Fibroblast of villous mesenchyme (primary cell): ENCODE measurements at regions not wholly inside any gene's neighbourhood (a gene's known extent, or its start where the extent isn't known, plus 50 kb on each side); places are given as distances from the start of the nearest gene placed in this dataset.

Experiments used
- DNase-seq: peaks from one replicate; pipeline ENCODE4 v3.0.0-alpha.2; 2010; ENCODE audit warnings: low read depth
- H3K4me3 ChIP-seq: 2 replicates; pipeline ENCODE4 v1.5.1; 2011; ENCODE audit warnings: low read depth, mild to moderate bottlenecking, low read length
- TF ChIP-seq, protein P1 (sequence below): IDR thresholded peaks from 2 replicates; pipeline ENCODE4 v1.5.1; 2012; ENCODE audit warnings: low read depth, mild to moderate bottlenecking, low read length; ENCODE audit not compliant: insufficient read depth

GRCh38 chr10:130802301-130802700 is 509.2 kb downstream of the TCERG1L start:
- TF ChIP-seq, protein P1, sequence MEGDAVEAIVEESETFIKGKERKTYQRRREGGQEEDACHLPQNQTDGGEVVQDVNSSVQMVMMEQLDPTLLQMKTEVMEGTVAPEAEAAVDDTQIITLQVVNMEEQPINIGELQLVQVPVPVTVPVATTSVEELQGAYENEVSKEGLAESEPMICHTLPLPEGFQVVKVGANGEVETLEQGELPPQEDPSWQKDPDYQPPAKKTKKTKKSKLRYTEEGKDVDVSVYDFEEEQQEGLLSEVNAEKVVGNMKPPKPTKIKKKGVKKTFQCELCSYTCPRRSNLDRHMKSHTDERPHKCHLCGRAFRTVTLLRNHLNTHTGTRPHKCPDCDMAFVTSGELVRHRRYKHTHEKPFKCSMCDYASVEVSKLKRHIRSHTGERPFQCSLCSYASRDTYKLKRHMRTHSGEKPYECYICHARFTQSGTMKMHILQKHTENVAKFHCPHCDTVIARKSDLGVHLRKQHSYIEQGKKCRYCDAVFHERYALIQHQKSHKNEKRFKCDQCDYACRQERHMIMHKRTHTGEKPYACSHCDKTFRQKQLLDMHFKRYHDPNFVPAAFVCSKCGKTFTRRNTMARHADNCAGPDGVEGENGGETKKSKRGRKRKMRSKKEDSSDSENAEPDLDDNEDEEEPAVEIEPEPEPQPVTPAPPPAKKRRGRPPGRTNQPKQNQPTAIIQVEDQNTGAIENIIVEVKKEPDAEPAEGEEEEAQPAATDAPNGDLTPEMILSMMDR: no peak
- H3K4me3 ChIP-seq: no peak overlapping the region
- DNase-seq: no peak

GRCh38 chr10:130804281-130804680 is 507.2 kb downstream of the TCERG1L start:
- no peak overlapping the region for H3K4me3 ChIP-seq
- TF ChIP-seq, protein P1: no peak
- no peak for DNase-seq

- H3K4me3 ChIP-seq: no peak overlapping the region
- DNase-seq: no peak
- TF ChIP-seq, protein P1: no peak
These were observed 506.5 kb downstream of the TCERG1L start for GRCh38 chr10:130804778-130805634.

DNA sequence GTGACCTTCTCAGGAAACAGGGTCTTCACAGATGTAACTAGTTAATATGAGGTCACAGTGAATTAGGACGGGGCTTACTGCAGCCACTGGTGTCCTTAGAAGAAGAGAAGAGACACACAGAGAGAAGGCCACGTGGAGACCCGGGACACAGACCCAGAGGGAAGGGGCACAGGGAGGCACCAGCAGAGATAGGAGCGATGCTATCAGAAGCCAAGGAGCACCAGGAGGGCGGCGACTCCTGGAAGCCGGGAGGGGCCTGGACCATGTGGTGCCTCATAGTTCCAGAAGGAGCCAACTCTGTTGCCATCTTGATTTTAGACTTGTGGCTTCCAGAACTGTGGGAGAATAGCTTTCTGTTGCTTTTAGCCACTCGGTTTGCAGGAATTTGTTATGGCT is 505.9 kb downstream of the TCERG1L start:
- TF ChIP-seq, protein P1: no peak
- no peak overlapping the region for H3K4me3 ChIP-seq
- DNase-seq: no peak

DNA sequence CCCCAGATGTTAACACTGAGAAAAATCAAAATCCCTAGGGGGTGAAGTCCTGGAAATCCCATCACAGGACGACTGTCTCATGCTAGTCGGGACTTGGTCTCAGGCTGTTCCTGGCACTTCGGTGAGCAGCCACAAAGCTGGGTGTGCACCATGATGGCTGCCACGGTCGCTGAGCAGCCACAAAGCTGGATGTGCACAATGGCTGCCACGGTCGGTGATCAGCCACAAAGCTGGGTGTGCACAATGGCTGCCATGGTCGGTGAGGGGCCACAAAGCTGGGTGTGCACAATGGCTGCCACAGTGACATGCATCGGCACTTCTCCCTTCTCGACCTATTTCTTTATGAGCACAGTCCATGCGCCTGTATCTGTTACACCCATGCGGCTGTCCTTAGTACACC is 505.1 kb downstream of the TCERG1L start:
- no peak for DNase-seq
- TF ChIP-seq, protein P1: no peak
- H3K4me3 ChIP-seq: no peak overlapping the region

DNA sequence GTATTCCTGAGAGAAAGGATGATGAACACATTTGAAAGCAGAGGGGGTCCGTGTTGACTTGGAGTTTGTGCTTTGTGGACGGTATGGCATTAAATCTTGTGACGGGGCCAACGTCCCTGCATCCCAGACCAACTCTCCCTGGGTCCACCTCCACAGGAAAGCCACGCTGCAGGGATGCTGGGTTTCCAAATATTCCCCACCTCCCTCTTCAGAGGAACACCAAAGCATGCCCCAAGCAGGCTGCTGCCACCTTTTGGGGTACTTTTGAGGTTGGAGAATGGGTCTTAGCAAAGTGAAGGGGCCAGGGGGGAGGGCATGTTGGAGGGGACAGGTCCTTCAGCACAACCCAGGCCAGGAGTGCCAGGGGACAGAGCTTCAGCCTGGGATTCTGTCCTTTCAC is 504.4 kb downstream of the TCERG1L start:
- no peak overlapping the region for H3K4me3 ChIP-seq
- DNase-seq: no peak
- TF ChIP-seq, protein P1: no peak
